ENCODE measurements at regions not wholly inside any gene's neighbourhood (a gene's known extent, or its start where the extent isn't known, plus 50 kb on each side); places are given as distances from the start of the nearest gene placed in this dataset.

GRCh38 chr7:25360451-25360850 lies 132.2 kb upstream of the NPVF start:
- DNase-seq (ENCODE audit: low read depth in 2 of 2), result no peak

DNA sequence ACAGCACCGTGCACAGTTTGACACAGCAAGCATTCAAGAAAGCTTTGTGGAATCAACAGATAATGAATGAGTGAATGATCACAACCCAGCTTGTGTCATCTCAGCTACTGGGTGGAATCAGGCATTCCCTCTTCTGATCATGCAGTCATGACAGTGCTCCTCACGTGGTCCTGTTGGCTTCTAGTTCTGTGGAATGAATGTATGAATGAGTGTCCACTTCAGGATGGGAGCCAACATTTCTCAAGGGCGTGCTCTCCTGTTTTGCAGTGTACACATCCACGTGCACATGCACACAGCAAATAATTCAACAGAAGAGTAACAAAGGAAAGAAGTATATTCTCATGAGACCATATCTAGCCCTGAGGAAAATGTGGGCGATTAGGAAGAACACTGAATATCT lies 133.1 kb upstream of the NPVF start:
- DNase-seq (ENCODE audit: low read depth in 2 of 2), result no peak

- no peak for DNase-seq (ENCODE audit: low read depth in 2 of 2)
These were observed 133.6 kb upstream of the NPVF start for GRCh38 chr7:25361863-25362262.

- DNase-seq (ENCODE audit: low read depth in 2 of 2), result no peak
These were observed 140.4 kb upstream of the NPVF start for GRCh38 chr7:25368599-25369201.

DNA sequence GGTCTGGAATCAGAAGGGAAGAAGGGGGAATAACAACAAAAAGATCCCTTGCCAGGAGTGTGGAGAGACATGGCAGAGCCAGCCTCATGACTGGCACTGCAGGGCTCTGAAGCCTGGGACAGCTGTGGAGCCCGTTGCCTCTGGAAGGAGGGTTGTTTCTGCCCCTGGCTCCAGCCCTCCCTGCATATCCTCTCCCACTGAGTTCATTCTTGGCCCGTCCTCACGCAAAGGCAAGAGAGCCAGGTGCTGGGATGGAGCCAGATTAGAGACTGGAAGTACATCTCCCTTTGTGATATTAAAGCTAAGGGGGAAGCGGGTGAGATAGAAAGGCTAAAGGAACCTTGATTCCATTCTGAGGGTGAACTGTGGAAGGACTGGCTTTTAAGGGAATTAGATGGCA lies 141.5 kb upstream of the NPVF start:
- DNase-seq (ENCODE audit: low read depth in 2 of 2), result no peak

DNA sequence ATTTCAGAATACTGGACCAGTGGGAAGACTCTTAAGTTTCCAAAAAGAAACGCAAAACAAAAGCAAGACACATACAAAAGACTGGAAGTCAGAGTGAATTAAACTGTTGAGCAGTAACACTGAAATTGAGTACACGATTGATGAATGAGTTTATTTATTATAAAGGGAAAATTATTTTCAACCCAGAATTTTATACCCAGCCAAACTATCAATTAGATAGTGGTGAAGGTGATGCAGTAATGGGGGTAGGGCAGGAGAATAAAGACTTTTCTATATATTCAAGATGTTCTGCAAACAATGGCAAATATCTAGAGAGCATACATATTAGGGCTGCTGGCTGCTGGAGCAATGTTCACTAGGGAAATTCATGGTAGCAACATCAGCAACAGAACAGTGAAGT lies 143.7 kb upstream of the NPVF start:
- DNase-seq (ENCODE audit: low read depth in 2 of 2), result no peak

DNA sequence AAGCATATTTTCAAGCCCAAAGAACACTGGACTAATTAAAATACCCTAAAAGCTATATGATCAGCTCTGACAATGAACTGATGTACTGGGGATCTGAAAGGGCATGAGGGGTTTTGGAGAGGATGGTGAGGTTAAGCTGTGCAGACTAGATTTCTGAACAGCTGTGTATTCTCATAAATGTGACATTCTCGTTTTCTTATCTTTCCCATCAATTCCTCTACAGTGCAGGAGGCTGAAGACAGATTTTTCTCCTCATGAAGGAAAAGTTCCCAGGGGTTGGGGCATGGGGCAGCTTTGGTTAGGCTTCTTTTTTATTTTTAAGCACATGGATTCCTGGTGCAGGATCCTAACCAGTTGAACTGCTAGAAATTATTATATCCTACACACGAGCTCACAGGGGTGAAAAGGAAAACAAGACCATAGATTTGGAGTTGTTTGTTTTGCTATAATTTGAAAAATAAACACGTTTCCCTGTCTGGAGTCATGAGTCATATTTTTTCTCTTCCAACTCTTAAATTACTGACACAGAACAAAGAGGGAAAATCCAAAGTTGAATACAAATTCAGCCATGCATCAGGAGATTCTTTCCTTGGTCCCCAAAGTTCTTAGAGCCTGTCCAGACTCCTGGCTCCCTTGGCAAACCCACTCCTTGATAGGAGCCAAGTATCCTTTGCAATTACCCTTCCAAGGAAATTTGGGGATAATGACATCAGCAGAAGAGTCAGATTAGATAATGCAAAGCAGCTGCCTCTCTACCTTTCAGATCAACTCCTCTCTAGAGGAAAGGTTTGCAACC lies 147.7 kb upstream of the NPVF start:
- DNase-seq (ENCODE audit: low read depth in 2 of 2), result no peak

DNA sequence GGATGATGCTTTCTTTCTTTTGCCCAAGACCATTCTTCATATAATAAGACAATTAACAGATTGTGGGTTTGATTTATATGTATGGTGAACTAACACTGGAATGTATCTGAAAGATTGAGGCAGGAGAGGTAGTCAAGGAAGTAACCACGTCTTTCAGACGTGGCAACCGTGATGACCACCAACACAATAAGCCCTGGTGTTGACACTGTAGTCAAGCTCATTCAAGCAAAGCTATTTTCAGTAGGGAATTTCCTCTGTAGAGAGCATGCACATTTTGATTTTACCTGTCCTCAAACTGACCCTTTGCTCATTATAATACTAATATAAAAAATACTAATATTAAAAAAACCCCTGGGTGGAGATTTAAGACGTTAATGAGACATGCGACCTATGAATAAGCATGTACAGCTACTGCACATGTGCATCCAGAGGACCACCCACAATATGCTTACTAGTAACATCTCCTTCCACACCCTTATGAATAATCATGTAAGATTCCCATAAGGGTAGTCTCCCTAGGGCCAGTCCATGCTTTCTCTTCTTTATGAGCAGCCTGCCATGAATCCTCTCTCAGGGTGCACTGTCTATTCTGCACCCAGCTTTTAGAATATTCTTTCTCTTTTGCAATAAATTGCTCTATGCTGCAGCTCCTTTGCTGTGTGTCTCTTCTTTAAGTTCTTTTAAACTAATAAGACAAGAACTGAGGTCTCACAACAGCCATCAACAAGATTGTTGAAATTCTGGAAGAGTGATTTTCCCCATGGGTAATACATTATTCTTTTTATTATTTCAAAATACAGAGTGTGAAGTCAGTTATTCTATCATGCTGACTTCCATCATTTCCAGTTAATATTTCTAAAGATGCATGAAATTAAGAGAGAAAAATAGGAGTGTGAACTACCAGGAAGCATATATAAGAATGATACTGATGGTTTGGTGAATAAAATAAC lies 151.3 kb upstream of the NPVF start:
- DNase-seq (ENCODE audit: low read depth in 2 of 2), result no peak

GRCh38 chr7:25381818-25382589 lies 153.7 kb upstream of the NPVF start:
- DNase-seq (ENCODE audit: low read depth in 2 of 2), result no peak

DNA sequence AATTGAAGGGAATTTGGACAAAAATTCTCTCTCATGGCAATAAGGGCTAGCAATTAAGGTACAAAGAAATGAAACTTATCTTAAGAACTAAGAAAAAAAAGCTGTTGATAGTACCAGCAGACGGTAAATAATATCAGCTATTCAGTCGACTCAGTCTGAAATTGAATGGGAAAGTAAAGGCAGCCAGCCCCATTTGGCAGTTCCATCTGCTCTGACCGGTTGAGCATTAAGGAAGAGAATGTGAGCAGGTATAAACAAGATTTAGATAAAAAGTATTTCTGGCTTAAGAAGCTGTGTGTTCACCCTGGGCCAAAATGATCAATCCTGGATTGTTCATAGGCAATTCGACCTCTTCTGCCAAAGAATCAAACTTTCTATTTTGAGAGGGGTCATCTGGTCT lies 154.6 kb upstream of the NPVF start:
- no peak for DNase-seq (ENCODE audit: low read depth in 2 of 2)

DNA sequence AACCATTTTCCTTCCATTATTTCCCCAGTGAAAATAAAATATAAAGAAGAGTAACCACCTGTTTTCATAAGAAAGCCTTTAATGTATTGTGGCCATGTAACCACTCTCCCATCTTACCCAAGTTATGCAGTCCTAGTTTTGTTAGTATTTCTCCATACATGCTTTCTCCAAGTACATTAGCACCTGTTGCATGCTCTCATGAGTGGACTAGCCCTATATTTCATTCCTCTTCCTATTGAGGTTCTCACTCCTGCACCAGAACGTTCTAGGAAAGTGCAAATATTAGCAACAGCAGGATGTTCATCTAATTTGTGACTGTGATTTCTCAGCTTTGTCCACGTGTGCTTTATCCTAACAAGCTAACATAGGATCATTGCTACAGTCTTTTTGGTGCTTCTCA lies 155.1 kb upstream of the NPVF start:
- DNase-seq (ENCODE audit: low read depth in 2 of 2), result no peak

DNA sequence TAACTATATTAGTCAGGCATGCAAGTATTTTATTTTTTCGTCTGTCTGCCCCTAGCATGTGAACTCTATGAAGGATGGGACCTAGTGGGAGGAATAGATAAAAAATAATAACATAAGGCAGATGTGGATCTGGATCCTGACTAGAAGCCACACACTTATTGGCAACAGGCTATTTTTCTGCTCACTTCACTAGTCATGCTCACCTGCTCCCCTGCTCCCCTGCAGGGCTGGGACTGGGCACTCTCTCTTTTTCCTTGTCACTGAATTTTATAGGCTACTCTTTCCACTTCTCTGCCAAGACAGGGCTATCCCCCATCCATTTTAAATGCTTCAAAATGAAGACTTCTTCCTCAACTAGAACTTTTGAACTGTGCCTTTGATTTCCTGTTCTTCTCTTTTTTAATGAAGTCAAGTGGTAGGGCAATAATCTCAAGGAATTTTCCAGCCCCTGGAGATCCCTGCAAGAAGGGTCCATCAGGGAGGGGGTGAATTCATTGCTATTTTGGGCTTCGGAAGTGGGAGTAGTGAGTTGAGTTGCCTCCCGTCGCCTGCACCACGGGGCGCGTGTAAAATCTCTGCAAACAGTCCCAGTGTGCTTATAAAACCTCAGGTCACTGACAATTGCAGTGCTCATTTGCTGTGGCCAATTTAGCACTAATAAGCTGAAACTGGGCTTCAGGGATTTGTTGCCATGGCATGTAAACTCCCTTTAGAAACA lies 156.7 kb upstream of the NPVF start:
- no peak for DNase-seq (ENCODE audit: low read depth in 2 of 2)

DNA sequence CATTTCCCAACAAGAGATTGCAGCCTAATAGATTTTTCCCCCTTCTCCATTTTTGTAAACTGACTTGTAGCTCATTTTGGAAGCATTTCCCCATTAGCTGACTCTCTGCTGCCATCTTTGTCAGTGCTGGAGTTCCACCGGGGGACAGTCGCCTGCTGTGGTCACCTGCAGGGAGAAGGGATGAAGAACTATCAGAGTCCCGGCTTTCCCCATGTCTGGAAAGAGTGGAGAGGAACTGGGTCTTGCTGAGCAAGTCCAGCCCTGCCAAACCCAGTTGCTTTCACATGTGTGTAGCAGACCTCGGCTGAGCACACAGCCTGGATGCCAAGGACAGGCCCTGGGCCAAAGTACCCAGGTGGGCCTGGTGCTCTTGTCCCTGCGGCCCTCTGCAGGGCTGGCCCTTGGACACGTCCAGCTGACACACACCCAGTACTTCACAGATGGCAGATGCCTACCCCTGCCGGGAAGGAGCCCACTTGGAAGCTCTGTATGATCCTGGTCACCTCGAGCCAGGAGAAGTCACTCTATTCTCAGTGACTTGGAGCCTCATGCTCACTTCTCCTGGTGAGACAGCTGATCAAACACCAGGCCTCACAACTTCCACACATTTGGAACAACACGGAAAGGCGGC lies 157.3 kb upstream of the NPVF start:
- no peak for DNase-seq (ENCODE audit: low read depth in 2 of 2)

DNA sequence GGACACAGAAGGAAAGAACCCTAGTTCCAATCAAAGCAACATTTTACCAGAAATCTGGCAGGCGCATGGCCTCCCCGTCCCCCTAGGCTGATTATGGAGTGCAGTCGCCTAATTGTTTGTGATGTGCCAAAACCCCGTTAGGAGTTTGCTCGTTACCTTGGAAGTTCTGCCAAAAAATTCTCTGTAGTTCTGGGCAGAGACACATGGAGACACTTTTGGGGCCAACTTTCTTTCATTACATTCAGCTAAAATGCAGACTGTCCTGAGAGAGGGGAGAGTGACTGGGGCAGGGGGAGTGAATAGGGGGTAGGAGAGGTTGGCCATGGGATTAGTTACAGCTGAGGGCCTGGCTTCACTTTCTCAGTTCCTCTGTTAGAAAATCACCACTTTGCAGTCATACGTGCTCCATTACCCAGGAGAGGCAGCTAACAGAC lies 158.0 kb upstream of the NPVF start:
- no peak for DNase-seq (ENCODE audit: low read depth in 2 of 2)

DNA sequence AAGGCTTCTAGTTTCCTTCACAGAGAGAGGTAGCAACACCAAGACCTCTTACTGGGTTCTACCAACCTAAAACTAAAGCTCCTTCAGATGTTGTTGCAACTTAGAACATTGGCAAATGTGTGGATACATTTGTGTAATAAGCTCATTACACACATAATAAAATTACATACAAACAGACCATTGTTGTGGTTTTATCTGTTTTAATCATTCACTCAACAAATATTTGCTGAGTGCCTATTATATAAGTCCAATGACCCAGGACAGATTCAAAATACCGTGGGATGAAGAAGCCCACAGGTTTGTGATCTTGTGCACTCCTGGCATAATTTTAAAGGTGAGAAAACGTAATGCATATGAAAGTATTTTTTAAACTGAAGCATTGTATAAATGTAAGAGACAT lies 160.4 kb upstream of the NPVF start:
- no peak for DNase-seq (ENCODE audit: low read depth in 2 of 2)

DNA sequence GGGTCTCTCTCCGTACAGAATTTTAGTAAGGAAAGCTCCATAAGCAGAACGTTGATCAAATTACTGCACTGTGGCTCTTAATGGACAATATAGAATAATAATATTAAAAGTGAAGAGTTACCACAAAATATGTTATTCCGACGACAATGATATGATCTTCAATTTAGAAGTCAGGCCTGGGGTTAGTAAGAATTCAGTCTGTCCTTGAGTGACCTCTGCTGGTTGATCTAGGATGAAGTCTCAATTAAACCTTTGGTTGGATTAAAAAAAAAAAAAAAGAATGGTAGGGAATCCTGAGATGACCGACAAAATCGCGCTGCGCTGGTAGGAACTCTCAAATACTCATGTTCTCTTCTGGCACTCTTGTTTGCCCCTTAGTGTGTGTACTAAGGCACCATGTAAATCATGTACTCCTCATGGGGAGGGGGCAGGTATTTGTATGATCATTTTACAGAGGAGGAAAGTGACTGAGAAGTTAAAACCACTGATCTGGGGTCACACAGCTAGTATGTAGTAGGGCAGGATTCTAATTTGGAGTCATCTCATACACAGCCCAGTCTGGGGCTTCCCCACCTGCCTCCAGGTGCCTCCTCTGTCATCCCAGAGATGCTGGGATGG lies 161.3 kb upstream of the NPVF start:
- no peak for DNase-seq (ENCODE audit: low read depth in 2 of 2)

- no peak for DNase-seq (ENCODE audit: low read depth in 2 of 2)
These were observed 163.1 kb upstream of the NPVF start for GRCh38 chr7:25391295-25391861.

DNA sequence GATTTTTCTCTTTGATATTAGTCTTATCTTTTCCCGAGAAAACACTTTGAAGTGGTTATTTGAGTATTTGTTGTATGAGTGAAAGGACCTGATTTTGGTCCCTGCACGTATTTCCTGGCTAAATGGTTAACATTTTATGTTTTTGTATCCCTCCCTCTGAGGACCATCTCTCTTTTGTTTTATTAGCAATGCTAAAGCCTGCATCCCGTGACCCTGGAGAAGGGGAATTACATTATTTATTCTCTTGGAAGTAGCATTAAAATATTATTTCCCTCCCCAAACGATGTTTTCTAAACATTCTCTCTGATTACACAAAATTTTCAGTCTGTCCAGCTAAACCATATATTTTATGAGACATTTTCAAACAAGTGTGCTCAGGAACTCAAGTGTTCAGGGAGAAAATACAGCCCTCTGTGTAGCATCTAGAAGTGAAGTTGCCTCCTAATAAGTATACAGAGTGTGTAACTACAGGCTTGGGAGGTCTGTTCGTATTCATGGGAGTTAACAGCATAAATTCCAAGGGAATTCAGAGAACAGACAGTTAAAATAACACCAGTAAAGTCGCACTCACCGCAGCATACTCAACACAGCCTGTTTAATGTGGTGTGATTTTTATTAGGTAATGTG lies 163.8 kb upstream of the NPVF start:
- DNase-seq (ENCODE audit: low read depth in 2 of 2), result no peak

- no peak for DNase-seq (ENCODE audit: low read depth in 2 of 2)
These were observed 164.5 kb upstream of the NPVF start for GRCh38 chr7:25392588-25393338.
